ENCODE measurements at regions not wholly inside any gene's neighbourhood (a gene's known extent, or its start where the extent isn't known, plus 50 kb on each side); places are given as distances from the start of the nearest gene placed in this dataset.

DNA sequence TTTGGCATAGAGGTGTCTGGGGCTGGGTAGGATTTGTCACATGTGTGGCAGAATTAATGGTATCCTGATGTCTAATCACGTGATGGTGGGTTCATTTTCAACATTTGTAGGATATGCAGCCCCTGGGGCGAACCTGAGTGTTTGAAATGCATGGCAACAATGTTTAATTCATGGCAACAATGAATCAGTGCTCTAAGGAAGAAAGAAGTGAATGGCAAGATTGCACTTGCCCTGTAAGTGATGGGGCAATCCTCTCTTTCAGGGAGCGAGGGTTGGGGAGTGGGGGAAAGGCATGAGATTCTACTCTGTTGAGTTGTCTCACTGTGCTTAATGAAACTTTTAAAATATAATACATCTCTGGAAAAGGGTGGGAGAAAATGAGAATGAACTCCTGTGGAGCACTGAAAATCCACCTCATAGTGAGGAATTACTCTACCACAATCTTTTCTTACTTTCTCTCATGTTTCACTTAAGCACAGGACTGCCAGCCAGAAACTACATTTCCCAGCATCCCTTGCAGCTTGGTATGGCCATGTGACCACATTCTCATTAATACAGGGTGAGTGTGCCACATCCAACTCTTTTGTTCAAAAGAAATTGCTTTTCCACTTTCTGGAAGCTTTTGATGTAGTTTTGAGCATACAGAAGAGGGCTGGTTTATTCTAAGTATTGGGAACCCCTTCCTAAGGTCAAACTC, 64.0 kb upstream of the PGM2 start:
- Mint-ChIP-seq H3K9me3 (no peaks in the 10 kb centered on the region), H3K27ac (peak overlapping the region; percentile 60 to 92 (median 89)), H3K27me3 (ENCODE audit: low read depth in 3 of 3) (no peaks in the 10 kb centered on the region), H3K4me3 (peak overlapping the region; percentile 24 to 78), H3K36me3 (peaks cover 0 to 4% of the 10 kb centered on the region in 2 donors), H3K4me1 (peaks cover 54% of the 10 kb centered on the region)
- peaks cover 62 to 65% of the 10 kb centered on the region in 2 donors for H3K4me1 ChIP-seq (ENCODE audit: control insufficient read depth in 1 of 2, insufficient read depth in 2 of 2, low read length in 2 of 2)
- H3K4me3 ChIP-seq (replicated peaks in 1 of 3; ENCODE audit: low read depth in 2 of 3, low read length in 3 of 3), result peak overlapping the region in 2 of 3 experiments; percentile 25 to 59
- no peaks in the 10 kb centered on the region for H3K79me2 ChIP-seq (ENCODE audit: insufficient read depth, low read length)
- peak; percentile 59 to 70 (median 65) for DNase-seq
- no peaks in the 10 kb centered on the region for H3K36me3 ChIP-seq (replicated peaks in 1 of 2; ENCODE audit: control insufficient read depth in 1 of 2, insufficient read depth in 2 of 2, low read length in 2 of 2)
- intact Hi-C loops (cut with micrococcal nuclease), result no loop called here
- peak overlapping the region; percentile 37 for H2AFZ ChIP-seq (ENCODE audit: insufficient read depth, low read depth, low read length, poor library complexity, severe bottlenecking)
- H3K9ac ChIP-seq (ENCODE audit: insufficient read depth, low read length, poor library complexity, severe bottlenecking), result no peak overlapping the region
- no peaks in the 10 kb centered on the region for H4K20me1 ChIP-seq (ENCODE audit: insufficient read depth, low read length)
- TF ChIP-seq, protein P1, sequence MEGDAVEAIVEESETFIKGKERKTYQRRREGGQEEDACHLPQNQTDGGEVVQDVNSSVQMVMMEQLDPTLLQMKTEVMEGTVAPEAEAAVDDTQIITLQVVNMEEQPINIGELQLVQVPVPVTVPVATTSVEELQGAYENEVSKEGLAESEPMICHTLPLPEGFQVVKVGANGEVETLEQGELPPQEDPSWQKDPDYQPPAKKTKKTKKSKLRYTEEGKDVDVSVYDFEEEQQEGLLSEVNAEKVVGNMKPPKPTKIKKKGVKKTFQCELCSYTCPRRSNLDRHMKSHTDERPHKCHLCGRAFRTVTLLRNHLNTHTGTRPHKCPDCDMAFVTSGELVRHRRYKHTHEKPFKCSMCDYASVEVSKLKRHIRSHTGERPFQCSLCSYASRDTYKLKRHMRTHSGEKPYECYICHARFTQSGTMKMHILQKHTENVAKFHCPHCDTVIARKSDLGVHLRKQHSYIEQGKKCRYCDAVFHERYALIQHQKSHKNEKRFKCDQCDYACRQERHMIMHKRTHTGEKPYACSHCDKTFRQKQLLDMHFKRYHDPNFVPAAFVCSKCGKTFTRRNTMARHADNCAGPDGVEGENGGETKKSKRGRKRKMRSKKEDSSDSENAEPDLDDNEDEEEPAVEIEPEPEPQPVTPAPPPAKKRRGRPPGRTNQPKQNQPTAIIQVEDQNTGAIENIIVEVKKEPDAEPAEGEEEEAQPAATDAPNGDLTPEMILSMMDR (IDR thresholded peaks at IDR 0.05), result no peak
- H3K4me2 ChIP-seq (replicated peaks; ENCODE audit: extremely low read depth, low read length, poor library complexity, severe bottlenecking), result peak overlapping the region; percentile 67
- peak overlapping the region in 1 of 2 donors; percentile 62 for H3K27ac ChIP-seq (ENCODE audit: low read depth in 1 of 2, low read length in 2 of 2)
- 94% methylated on average over 2 of the region's 3 CpGs for WGBS (ENCODE audit: insufficient coverage)
- H3K27me3 ChIP-seq (ENCODE audit: control insufficient read depth in 2 of 2, insufficient read depth in 2 of 2, low read length in 2 of 2), result no peaks in the 10 kb centered on the region
- H3K9me3 ChIP-seq (replicated peaks in 1 of 2; ENCODE audit: control insufficient read depth in 1 of 2, insufficient read depth in 1 of 2, low read length in 2 of 2), result no peaks in the 10 kb centered on the region

DNA sequence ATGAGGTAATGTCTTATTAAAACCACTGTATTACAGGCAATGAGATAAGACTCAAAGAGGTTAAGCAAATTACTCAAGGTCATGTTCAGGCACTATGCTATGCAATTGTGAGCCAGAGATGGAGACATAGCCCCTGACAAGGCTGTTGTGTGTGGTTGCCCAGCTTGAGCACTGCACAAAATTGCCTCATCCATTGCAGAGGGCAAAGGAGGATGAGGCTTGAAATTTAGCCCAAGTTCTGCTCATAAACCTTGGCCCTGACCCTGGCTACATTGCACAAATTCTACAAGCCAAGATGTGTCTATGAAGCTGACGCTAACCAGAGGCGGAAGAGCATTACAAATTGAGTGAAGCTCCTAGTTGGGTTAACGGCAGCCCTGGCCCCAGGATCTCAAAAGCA, 65.6 kb upstream of the PGM2 start:
- peak overlapping the region; percentile 0 to 92 for H3K27ac ChIP-seq (ENCODE audit: low read depth in 1 of 2, low read length in 2 of 2)
- TF ChIP-seq, protein P1 (IDR thresholded peaks at IDR 0.05), result no peak
- intact Hi-C loops (cut with micrococcal nuclease), result no loop called here
- Mint-ChIP-seq H3K9me3 (no peaks in the 10 kb centered on the region), H3K27me3 (ENCODE audit: low read depth in 3 of 3) (no peaks in the 10 kb centered on the region), H3K4me1 (peaks cover 64% of the 10 kb centered on the region), H3K27ac (peak overlapping the region; percentile 61 to 96 (median 82)), H3K4me3 (no peak overlapping the region), H3K36me3 (peaks cover 0 to 10% of the 10 kb centered on the region in 2 donors)
- DNase-seq, result peak; percentile 28 to 40 (median 28)
- H4K20me1 ChIP-seq (ENCODE audit: insufficient read depth, low read length), result no peaks in the 10 kb centered on the region
- H3K4me2 ChIP-seq (replicated peaks; ENCODE audit: extremely low read depth, low read length, poor library complexity, severe bottlenecking), result no peak overlapping the region
- no peaks in the 10 kb centered on the region for H3K27me3 ChIP-seq (ENCODE audit: control insufficient read depth in 2 of 2, insufficient read depth in 2 of 2, low read length in 2 of 2)
- no peaks in the 10 kb centered on the region for H3K36me3 ChIP-seq (replicated peaks in 1 of 2; ENCODE audit: control insufficient read depth in 1 of 2, insufficient read depth in 2 of 2, low read length in 2 of 2)
- no peak overlapping the region for H3K9ac ChIP-seq (ENCODE audit: insufficient read depth, low read length, poor library complexity, severe bottlenecking)
- H3K9me3 ChIP-seq (replicated peaks in 1 of 2; ENCODE audit: control insufficient read depth in 1 of 2, insufficient read depth in 1 of 2, low read length in 2 of 2), result no peaks in the 10 kb centered on the region
- H3K4me1 ChIP-seq (ENCODE audit: control insufficient read depth in 1 of 2, insufficient read depth in 2 of 2, low read length in 2 of 2), result peaks cover 73 to 77% of the 10 kb centered on the region in 2 donors
- no peak overlapping the region for H3K4me3 ChIP-seq (replicated peaks in 1 of 3; ENCODE audit: low read depth in 2 of 3, low read length in 3 of 3)
- 77% methylated on average over 3 of the region's 3 CpGs for WGBS (ENCODE audit: insufficient coverage)
- H3K79me2 ChIP-seq (ENCODE audit: insufficient read depth, low read length), result no peaks in the 10 kb centered on the region
- H2AFZ ChIP-seq (ENCODE audit: insufficient read depth, low read depth, low read length, poor library complexity, severe bottlenecking), result peak overlapping the region; percentile 2

Measured in CD14-positive monocyte (primary cell).